Parathyroid adenoma (tissue), 2 donors: ENCODE measurements at regions not wholly inside any gene's neighbourhood (a gene's known extent, or its start where the extent isn't known, plus 50 kb on each side); places are given as distances from the start of the nearest gene placed in this dataset.

Experiments
- H2AFZ ChIP-seq: fragments of 300-600 bp; sonication (generic); one replicate; pipeline ENCODE4 v1.7.0; 2017; ENCODE audit warnings: antibody characterized with exemption, mild to moderate bottlenecking
- H3K27ac ChIP-seq: fragments of 300-600 bp; sonication (generic); one replicate; pipeline ENCODE4 v1.7.0; 2017
- H3K27me3 ChIP-seq: fragments of 300-600 bp; sonication (generic); one replicate; pipeline ENCODE4 v1.7.0; 2017; ENCODE audit warnings: low read length; ENCODE audit not compliant: control insufficient read depth, insufficient read depth
- H3K36me3 ChIP-seq: fragments of 300-600 bp; sonication (generic); one replicate; pipeline ENCODE4 v1.7.0; 2017; ENCODE audit warnings: low read length; ENCODE audit not compliant: control insufficient read depth, insufficient read depth
- H3K4me1 ChIP-seq: fragments of 300-600 bp; sonication (generic); one replicate; pipeline ENCODE4 v1.7.0; 2017; ENCODE audit warnings: control low read depth
- H3K4me2 ChIP-seq: fragments of 300-600 bp; sonication (generic); one replicate; pipeline ENCODE4 v1.7.0; 2017; ENCODE audit warnings: low read length
- H3K4me3 ChIP-seq: fragments of 300-600 bp; sonication (generic); one replicate; pipeline ENCODE4 v1.7.0; 2017; ENCODE audit warnings: low read depth, low read length
- H3K79me2 ChIP-seq: fragments of 300-600 bp; sonication (generic); one replicate; pipeline ENCODE4 v1.7.0; 2017; ENCODE audit warnings: control low read depth
- H3K9ac ChIP-seq: fragments of 300-600 bp; sonication (generic); one replicate; pipeline ENCODE4 v1.7.0; 2017; ENCODE audit warnings: mild to moderate bottlenecking
- H3K9me3 ChIP-seq: fragments of 300-600 bp; sonication (generic); one replicate; pipeline ENCODE4 v1.7.0; 2017; ENCODE audit warnings: low read length; ENCODE audit not compliant: control insufficient read depth
- CTCF ChIP-seq: fragments of 300-600 bp; sonication (generic); IDR thresholded peaks from one replicate; pipeline ENCODE4 v1.7.0; 2017; ENCODE audit warnings: antibody characterized with exemption, mild to moderate bottlenecking
- donor health status: primary hyperparathyroidism.

- no peaks in the 10 kb centered on the region for H3K27me3 ChIP-seq
- no peaks in the 10 kb centered on the region for H3K4me1 ChIP-seq
- H3K9me3 ChIP-seq = no peaks in the 10 kb centered on the region
- H3K27ac ChIP-seq = no peak overlapping the region
- H3K4me3 ChIP-seq = no peak overlapping the region
- no peak for TF ChIP-seq CTCF
- H2AFZ ChIP-seq = no peak overlapping the region
- no peaks in the 10 kb centered on the region for H3K36me3 ChIP-seq
- no peak overlapping the region for H3K4me2 ChIP-seq
- no peaks in the 10 kb centered on the region for H3K79me2 ChIP-seq
- H3K9ac ChIP-seq = no peak overlapping the region
Observed at GRCh38 chr15:95160316-95160715, 929.0 kb downstream of the MCTP2 start.

- Histone ChIP-seq H3K79me2 (no peaks in the 10 kb centered on the region), H3K27ac (no peak overlapping the region), H2AFZ (no peak overlapping the region), H3K4me1 (no peaks in the 10 kb centered on the region), H3K4me2 (no peak overlapping the region), H3K36me3 (no peaks in the 10 kb centered on the region), H3K9me3 (no peaks in the 10 kb centered on the region), H3K9ac (no peak overlapping the region), H3K4me3 (no peak overlapping the region), H3K27me3 (no peaks in the 10 kb centered on the region)
- TF ChIP-seq CTCF = no peak
Observed at GRCh38 chr15:95162069-95162468, 930.7 kb downstream of the MCTP2 start.

- Histone ChIP-seq H3K4me1 (no peaks in the 10 kb centered on the region), H3K79me2 (no peaks in the 10 kb centered on the region), H3K9me3 (no peaks in the 10 kb centered on the region), H3K36me3 (no peaks in the 10 kb centered on the region), H3K4me2 (no peak overlapping the region), H2AFZ (no peak overlapping the region), H3K27ac (no peak overlapping the region), H3K27me3 (no peaks in the 10 kb centered on the region), H3K9ac (no peak overlapping the region), H3K4me3 (no peak overlapping the region)
- no peak for TF ChIP-seq CTCF
Observed at GRCh38 chr15:95162531-95162930, 931.2 kb downstream of the MCTP2 start.

- H3K9me3 ChIP-seq = no peaks in the 10 kb centered on the region
- no peak for TF ChIP-seq CTCF
Observed at GRCh38 chr15:95162967-95163531, 931.7 kb downstream of the MCTP2 start.

GRCh38 chr15:95168152-95168551 is 936.8 kb downstream of the MCTP2 start:
- H3K27ac ChIP-seq = no peak overlapping the region
- no peaks in the 10 kb centered on the region for H3K36me3 ChIP-seq
- no peaks in the 10 kb centered on the region for H3K27me3 ChIP-seq
- H3K4me1 ChIP-seq = no peaks in the 10 kb centered on the region
- H3K79me2 ChIP-seq = no peaks in the 10 kb centered on the region
- H2AFZ ChIP-seq = no peak overlapping the region
- no peak overlapping the region for H3K4me3 ChIP-seq
- no peak for TF ChIP-seq CTCF
- no peak overlapping the region for H3K4me2 ChIP-seq
- no peaks in the 10 kb centered on the region for H3K9me3 ChIP-seq
- H3K9ac ChIP-seq = no peak overlapping the region

More at GRCh38 chr15:95162967-95163531, 931.7 kb downstream of the MCTP2 start:
- no peak overlapping the region for H3K27ac ChIP-seq
- no peaks in the 10 kb centered on the region for H3K36me3 ChIP-seq
- H2AFZ ChIP-seq = no peak overlapping the region
- no peak overlapping the region for H3K4me3 ChIP-seq
- H3K79me2 ChIP-seq = no peaks in the 10 kb centered on the region
- H3K4me1 ChIP-seq = no peaks in the 10 kb centered on the region
- H3K4me2 ChIP-seq = no peak overlapping the region
- no peak overlapping the region for H3K9ac ChIP-seq
- H3K27me3 ChIP-seq = no peaks in the 10 kb centered on the region
